Activated CD4-positive, alpha-beta T cell treated with anti-CD3 and anti-CD28 coated beads, Interleukin-2, amount 50 U/mL, for 4 hours (primary cell): ENCODE measurements at regions not wholly inside any gene's neighbourhood (a gene's known extent, or its start where the extent isn't known, plus 50 kb on each side); places are given as distances from the start of the nearest gene placed in this dataset.

Source experiments
- DNase-seq, 2 experiments: peaks; one replicate each; pipeline ENCODE4 v3.0.0-alpha.2; 2020

- no peak for DNase-seq
Measured at GRCh38 chr9:99445371-99445891, 223.3 kb downstream of the SEC61B start.

GRCh38 chr9:99445920-99446319 is 223.8 kb downstream of the SEC61B start:
- DNase-seq, result no peak

GRCh38 chr9:99447951-99448350 is 225.9 kb downstream of the SEC61B start:
- DNase-seq, result no peak

- no peak for DNase-seq
Measured at GRCh38 chr9:99449726-99450125, 227.6 kb downstream of the SEC61B start.

DNA sequence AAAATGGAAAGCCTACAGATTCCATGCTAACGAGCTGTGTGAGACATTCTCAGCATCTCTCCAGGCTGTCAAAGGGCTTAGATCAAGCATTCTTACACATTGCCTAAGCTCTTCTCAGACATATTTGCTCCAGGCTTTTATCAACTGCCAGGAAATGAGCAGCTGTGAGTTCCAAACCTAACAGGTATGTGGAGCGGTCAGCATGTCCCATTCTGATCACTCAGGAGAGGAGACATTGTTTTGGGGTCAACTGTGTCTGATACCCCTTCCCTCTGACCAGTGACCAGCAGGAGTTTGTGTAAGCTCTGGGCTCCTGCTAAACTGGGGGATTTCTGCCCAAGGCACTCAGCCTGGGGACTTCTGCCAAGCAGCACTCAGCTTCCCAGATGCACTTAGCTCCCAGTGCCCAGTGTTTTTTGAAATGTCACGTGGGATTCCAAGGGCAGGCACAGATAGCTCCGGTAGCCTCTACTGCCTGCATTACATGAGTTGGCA is 229.1 kb downstream of the SEC61B start:
- no peak for DNase-seq

- no peak for DNase-seq
Measured at GRCh38 chr9:99457406-99457805, 235.3 kb downstream of the SEC61B start.

DNA sequence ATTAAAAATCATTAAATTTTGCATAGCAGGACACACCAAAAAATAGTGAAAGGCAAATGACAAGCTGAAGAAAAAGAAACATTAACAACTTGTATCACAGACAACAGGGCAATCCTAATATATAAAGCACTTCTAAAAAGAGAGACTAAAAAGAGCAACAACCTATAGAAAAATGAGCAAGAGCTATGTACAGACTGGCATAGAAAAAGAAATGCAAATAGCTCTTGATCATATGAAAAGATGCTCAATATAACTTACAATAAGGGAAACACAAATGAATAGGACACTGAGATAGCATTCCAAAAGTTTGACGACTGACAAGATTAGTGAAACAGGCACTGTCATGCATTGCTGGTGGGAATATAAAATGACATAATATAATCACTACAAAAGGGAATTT is 235.9 kb downstream of the SEC61B start:
- DNase-seq, result no peak

GRCh38 chr9:99459919-99460318 is 237.8 kb downstream of the SEC61B start:
- no peak for DNase-seq

GRCh38 chr9:99463131-99463530 is 241.0 kb downstream of the SEC61B start:
- DNase-seq, result no peak

DNA sequence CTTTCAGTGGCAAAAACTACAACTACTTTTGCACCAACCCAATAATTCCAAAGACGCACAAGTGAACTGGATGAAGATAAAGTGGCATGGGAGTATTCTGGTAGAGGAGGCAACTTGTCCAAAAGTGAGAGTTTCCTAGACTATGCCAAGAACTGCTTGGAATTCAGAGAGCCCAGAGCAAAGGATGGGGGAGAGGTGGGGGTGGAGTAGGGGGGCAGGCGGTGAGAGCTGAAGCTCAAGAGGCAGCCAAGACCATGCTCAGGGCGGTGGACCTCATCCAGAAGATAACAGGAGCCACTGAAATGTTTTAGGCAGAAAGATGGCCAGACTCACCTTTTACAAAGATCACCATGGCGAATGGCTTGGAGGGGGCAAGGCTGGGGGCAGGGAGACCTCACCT is 242.5 kb downstream of the SEC61B start:
- no peak for DNase-seq

DNA sequence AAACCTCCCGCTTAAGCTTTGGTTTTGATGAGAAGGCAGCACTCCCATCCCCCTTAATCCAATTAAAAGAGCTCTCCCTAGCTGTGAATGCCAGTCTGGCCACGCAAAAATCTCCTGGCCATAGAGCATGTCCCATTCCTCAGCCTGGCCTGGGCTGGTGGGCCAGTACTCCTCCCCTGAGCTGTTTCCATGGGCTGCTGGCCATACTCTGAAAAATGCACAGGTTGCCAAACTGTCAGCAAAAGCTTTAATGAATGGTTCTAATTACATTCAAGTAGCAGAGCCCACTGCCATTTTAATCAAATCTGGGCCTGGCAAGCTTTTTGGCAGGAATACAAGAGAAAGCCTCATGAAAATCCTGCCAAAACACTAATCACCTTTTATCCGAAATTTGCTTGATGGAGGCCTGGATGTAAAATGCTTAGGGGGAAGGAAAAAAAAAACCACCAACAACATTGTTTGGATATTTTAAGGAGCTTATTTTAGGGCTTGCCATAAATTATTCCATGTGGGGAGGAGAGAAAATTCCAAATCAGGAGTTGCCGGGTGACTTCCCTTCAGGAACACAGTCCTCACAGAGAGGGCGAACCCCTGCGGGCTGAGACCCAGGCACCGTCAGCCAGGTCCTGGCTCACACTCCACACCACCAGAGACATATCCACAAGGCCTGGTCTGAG is 243.3 kb downstream of the SEC61B start:
- DNase-seq, result no peak

DNA sequence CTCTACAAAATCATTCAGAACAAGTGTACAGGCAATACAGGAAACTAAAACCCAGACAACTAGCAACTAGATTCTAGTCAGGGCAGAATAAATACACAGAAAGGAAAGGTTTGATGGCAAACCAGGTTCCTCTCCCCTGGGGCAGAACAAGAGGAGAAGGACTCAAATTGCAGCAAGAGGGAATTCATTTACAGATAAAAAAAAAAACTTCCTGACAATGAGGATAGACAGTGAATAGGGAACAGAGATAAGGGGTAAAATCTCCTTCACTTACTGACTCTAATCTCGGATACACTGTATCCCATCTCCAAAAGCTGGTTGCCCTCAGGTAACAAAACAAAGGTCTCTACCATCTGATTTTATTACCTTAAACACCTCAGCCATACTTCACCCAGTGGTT is 244.0 kb downstream of the SEC61B start:
- DNase-seq, result no peak

- no peak for DNase-seq
Measured at GRCh38 chr9:99466781-99467180, 244.7 kb downstream of the SEC61B start.

GRCh38 chr9:99471033-99471432 is 249.0 kb downstream of the SEC61B start:
- no peak for DNase-seq

DNA sequence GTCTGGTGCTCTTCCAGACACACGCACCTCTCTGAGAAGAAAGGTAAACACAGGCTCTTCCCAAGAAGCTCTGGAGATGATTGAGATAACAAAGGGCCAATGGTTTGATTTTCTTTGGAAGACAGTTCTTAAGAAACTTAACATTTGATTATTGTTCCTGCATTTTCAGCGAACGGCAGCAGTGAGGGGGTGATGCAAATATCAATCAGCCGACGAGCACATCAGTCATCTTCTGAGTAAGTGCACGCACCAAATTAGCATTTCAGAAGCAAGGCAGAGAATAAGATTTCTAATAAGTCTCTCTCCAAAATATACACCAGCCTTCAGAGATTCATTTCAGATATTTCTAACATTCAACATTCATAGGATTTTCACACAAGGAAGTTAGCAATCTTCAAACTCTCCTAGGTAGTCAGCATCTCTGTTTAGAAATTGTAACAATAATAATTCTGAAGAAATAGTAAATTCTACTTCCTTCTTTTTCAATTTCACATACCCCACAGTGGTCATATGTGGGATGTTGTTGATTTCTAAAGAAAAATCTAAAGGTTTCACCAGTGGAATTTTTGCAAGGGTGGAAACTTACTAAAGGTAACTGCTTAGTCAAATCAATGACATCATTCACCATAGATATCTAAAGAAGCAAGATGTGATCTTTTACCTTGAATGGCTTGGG is 250.3 kb downstream of the SEC61B start:
- DNase-seq, result no peak

DNA sequence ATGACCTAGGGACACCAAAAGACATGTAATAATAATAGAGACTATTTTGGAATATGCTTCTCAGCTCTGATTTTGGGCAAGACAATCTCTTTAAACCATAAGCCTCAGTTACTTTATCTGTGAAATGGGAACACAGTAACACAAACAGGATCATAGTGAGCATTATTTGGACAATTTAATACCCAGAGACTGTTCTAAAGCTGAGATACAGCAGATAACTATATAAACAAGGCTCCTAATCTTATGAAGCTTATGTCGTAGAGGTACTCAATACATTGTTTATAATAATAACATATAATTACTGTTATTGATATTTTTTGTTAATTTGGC is 250.8 kb downstream of the SEC61B start:
- no peak for DNase-seq

DNA sequence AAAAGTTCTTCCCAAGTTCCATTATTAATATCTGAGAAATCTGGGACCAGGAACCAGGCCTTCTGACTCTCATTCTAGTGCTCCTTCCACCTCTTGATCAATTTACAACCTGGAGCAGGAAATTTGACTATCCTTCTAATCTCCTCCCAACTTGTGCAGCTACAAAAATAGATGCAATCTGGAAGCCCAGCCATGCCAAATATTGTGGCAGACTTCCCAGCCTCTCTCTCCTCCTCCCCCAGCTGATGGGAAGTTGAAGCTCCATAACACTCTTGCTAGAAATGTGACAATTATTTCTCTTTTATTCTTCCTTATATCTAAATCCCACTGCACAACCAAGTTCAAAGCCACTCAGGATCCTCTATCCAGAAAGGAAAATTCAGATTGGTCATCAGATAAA is 252.1 kb downstream of the SEC61B start:
- DNase-seq, result no peak

- DNase-seq, result no peak
Measured at GRCh38 chr9:99475401-99476065, 253.5 kb downstream of the SEC61B start.

DNA sequence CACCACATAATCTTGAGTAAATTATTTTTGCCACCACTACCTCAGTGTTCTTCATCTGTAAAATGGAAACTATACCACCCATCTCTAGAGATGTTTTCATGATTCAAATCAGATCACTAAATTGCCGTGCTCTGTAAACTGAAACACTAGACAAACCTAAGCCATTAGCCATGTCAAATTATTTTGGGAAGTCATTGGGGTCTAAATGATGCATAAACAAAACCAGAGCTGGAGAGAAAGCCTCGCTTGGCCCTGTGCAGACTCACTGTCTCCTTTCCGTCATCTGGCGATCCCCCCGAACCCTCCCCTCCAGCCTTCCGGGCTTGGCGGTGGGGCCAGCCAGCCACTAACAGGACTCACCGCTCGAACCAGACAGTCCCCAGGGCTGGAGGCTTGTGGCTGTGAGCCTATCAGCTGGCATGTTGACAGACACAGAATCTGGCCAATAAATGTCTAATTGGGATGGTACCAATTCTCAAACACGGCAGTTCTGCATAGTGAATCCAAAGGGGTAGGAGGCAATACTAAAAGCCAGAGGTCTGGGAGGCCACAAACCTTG is 256.5 kb downstream of the SEC61B start:
- no peak for DNase-seq

DNA sequence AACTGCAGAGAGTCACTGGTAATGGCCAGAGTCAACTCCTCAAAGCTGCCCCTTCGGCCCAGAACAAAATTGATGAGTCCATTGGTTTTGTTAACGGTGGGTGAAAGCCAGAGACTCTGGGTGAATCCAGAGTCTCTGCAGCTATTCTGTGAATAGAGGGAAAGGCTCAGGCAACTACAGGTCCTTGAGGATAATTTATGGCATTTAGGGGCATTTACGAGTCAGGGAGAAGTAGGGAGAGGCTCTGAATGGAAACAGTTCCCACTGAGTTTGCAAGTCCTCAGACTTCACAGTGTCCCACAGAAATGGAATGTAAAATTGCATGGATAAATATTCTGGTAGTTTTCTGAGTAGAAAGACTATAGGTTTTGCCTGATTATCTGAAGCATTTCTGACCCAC is 257.8 kb downstream of the SEC61B start:
- no peak for DNase-seq

DNA sequence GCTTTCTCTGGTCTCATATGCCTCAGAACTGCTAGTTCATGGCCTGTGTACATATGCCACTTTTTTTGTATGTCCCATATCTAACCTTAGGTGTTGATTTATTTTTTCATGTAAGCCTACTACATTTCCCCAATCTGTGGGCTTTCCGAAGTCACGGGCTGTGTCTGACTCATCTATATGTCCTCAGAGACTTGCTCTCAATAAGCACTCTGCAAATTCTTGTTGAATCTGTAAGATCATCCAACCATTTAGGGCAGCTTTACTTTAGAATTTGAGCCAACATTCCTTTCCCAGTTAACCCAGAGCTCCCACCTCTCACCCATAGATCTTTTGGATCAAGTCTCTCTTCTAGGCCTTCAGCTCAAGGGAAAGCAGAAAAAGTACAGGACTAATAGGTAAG is 263.4 kb downstream of the SEC61B start:
- DNase-seq, result no peak

GRCh38 chr9:99486684-99487083 is 264.6 kb downstream of the SEC61B start:
- DNase-seq, result no peak

DNA sequence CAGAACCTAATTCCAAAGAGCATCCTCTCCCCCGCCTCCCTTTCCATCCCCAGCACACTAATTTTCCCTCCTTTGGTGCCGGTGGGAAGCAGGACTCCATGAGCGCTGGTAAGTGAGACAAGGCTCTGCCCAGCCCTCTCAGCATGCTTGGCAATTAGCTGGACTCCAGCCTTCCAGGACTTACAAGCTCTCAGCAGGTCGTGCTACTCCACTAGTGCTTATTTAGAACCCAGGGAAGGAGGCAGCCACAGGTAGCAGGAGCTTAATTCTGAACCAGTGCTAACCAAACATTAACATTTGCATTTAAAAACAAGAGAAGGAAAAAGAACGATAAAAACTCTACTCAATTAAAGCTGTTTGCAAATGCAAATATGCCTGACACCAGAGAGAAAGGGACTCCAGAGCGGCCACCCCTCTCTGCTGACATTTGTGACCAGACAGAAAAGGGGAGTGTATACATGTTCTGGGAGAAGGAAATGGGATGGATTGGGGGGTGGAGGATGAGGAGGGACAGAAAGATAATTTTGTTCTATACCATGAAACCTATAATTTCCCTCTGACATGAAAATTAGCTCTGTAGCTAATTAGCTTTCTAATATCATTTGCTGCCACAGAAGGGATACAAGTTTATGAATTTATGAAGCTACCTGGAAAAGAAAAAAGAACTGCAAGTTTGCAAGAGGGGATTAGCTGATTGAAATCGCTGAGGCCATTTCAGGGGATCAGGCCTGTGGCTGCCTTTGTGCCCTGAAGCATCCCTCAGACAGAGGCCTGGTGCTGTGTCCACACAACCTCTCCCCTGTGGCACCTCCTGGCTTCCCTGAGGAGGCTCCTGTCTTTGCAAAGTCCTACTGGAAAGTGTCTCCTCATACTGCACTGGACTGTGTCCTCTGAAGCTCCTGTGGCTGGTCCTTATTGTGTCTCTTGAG is 266.3 kb downstream of the SEC61B start:
- DNase-seq, result no peak
